Liver (tissue), 8 donors: ENCODE measurements at regions not wholly inside any gene's neighbourhood (a gene's known extent, or its start where the extent isn't known, plus 50 kb on each side); places are given as distances from the start of the nearest gene placed in this dataset.

Source experiments
- DNase-seq: peaks from one replicate; pipeline ENCODE4 v3.0.0-alpha.2; 2017; ENCODE audit warnings: low spot score
- H3K27ac ChIP-seq, 2 donors: one replicate each; pipeline ENCODE4 v1.7.0; 2013; ENCODE audit warnings: inconsistent platforms in 2 of 2, low read length in 2 of 2, control low read depth in 1 of 2, low read depth in 1 of 2, mild to moderate bottlenecking in 1 of 2
- H3K27me3 ChIP-seq, 4 donors: one replicate each; pipeline versions ENCODE4 v1.6.1 to v1.7.0; 2013; ENCODE audit warnings: low read length in 3 of 4, inconsistent platforms in 1 of 4, mild to moderate bottlenecking in 1 of 4, moderate library complexity in 1 of 4; ENCODE audit not compliant: control insufficient read depth in 4 of 4, insufficient read depth in 4 of 4
- H3K36me3 ChIP-seq, 4 donors: one replicate each; pipeline versions ENCODE4 v1.6.1 to v1.7.0; 2013; ENCODE audit warnings: low read length in 3 of 4, mild to moderate bottlenecking in 3 of 4, low read depth in 1 of 4, moderate library complexity in 1 of 4; ENCODE audit not compliant: control insufficient read depth in 4 of 4, insufficient read depth in 3 of 4
- H3K4me1 ChIP-seq, 4 donors: one replicate each; pipeline versions ENCODE4 v1.6.1 to v1.7.0; 2013; ENCODE audit warnings: low read length in 3 of 4, mild to moderate bottlenecking in 3 of 4, moderate library complexity in 1 of 4; ENCODE audit not compliant: control insufficient read depth in 4 of 4, insufficient read depth in 4 of 4
- H3K4me3 ChIP-seq, 3 donors: one replicate each; pipeline versions ENCODE4 v1.6.1 to v1.7.0; 2013; ENCODE audit warnings: low read length in 3 of 3, control low read depth in 1 of 3, low read depth in 1 of 3, mild to moderate bottlenecking in 1 of 3
- H3K9ac ChIP-seq, 2 donors: one replicate each; pipeline ENCODE4 v1.7.0; 2013; ENCODE audit warnings: low read length in 2 of 2, mild to moderate bottlenecking in 2 of 2, moderate library complexity in 2 of 2, control low read depth in 1 of 2, low read depth in 1 of 2
- H3K9me3 ChIP-seq, 4 donors: one replicate each; pipeline versions ENCODE4 v1.6.1 to v1.7.0; 2013; ENCODE audit warnings: low read length in 3 of 4; ENCODE audit not compliant: control insufficient read depth in 4 of 4
- EGR1 ChIP-seq, 2 donors: IDR thresholded peaks; 2 replicates each; pipeline ENCODE4 v1.6.1; 2016 to 2018; ENCODE audit warnings: antibody characterized with exemption in 2 of 2, low read depth in 2 of 2
- FOXA1 ChIP-seq: IDR thresholded peaks from 2 replicates; pipeline ENCODE4 v1.6.1; 2016; ENCODE audit warnings: antibody characterized with exemption
- FOXA2 ChIP-seq: IDR thresholded peaks from 2 replicates; pipeline ENCODE4 v1.6.1; 2016; ENCODE audit warnings: antibody characterized with exemption
- GABPA ChIP-seq, 2 donors: IDR thresholded peaks in 1 of 2; conservative IDR thresholded peaks in 1 of 2; 2 replicates each; pipeline ENCODE4 v1.6.1; 2016; ENCODE audit warnings: antibody characterized with exemption in 2 of 2, mild to moderate bottlenecking in 1 of 2, moderate library complexity in 1 of 2
- HNF4A ChIP-seq, 2 donors: conservative IDR thresholded peaks; 2 replicates each; pipeline ENCODE4 v1.6.1; 2016; ENCODE audit warnings: antibody characterized with exemption in 2 of 2, mild to moderate bottlenecking in 2 of 2
- HNF4G ChIP-seq: IDR thresholded peaks from 2 replicates; pipeline ENCODE4 v1.6.1; 2016; ENCODE audit warnings: antibody characterized with exemption
- JUND ChIP-seq, 2 donors: IDR thresholded peaks; 2 replicates each; pipeline ENCODE4 v1.6.1; 2016; ENCODE audit warnings: antibody characterized with exemption in 2 of 2
- NR2F2 ChIP-seq: IDR thresholded peaks from 2 replicates; pipeline ENCODE4 v1.6.1; 2016; ENCODE audit warnings: antibody characterized with exemption
- RAD21 ChIP-seq, 2 donors: IDR thresholded peaks; 2 replicates each; pipeline ENCODE4 v1.6.1; 2016; ENCODE audit warnings: antibody characterized with exemption in 2 of 2, mild to moderate bottlenecking in 2 of 2
- RXRA ChIP-seq, 2 donors: IDR thresholded peaks; 2 replicates each; pipeline ENCODE4 v1.6.1; 2017 to 2018; ENCODE audit warnings: antibody characterized with exemption in 2 of 2, mild to moderate bottlenecking in 1 of 2
- SP1 ChIP-seq: IDR thresholded peaks from 2 replicates; pipeline ENCODE4 v1.6.1; 2018; ENCODE audit warnings: antibody characterized with exemption, mild to moderate bottlenecking
- TAF1 ChIP-seq: conservative IDR thresholded peaks from 2 replicates; pipeline ENCODE4 v1.6.1; 2016; ENCODE audit warnings: antibody characterized with exemption, mild to moderate bottlenecking
- YY1 ChIP-seq: IDR thresholded peaks from 2 replicates; pipeline ENCODE4 v1.6.1; 2016; ENCODE audit warnings: antibody characterized with exemption, mild to moderate bottlenecking
- WGBS: extraction: QIAGEN DNeasy Blood & Tissue Kit; methylation state at CpG from one replicate; pipeline ENCODE4 v1.1.7; 2013; 5-methylcytosine and 5-hydroxymethylcytosine counted together
- TF ChIP-seq, protein P1 (sequence below): IDR thresholded peaks from 2 replicates; pipeline ENCODE4 v1.6.1; 2016; ENCODE audit warnings: antibody characterized with exemption
- TF ChIP-seq, protein P2 (sequence below): IDR thresholded peaks from 2 replicates; pipeline ENCODE4 v1.6.1; 2016; ENCODE audit warnings: antibody characterized with exemption
- TF ChIP-seq, protein P3 (sequence below): fragments of 150-350 bp; IDR thresholded peaks from 2 replicates; pipeline ENCODE4 v1.5.1; 2017; ENCODE audit warnings: improper control_type of control experiment, low read depth, low read length; ENCODE audit not compliant: missing input control
- TF ChIP-seq, protein P4 (sequence below): IDR thresholded peaks from 2 replicates; pipeline ENCODE4 v1.6.1; 2016; ENCODE audit warnings: antibody characterized with exemption, mild to moderate bottlenecking
- TF ChIP-seq, protein P5 (sequence below): IDR thresholded peaks from 2 replicates; pipeline ENCODE4 v1.6.1; 2016; ENCODE audit warnings: antibody characterized with exemption
- donor health status: healthy.
- donor health status: healthy.
- donor health status: healthy.
- donor health status: healthy.
- donor health status: healthy.

DNA sequence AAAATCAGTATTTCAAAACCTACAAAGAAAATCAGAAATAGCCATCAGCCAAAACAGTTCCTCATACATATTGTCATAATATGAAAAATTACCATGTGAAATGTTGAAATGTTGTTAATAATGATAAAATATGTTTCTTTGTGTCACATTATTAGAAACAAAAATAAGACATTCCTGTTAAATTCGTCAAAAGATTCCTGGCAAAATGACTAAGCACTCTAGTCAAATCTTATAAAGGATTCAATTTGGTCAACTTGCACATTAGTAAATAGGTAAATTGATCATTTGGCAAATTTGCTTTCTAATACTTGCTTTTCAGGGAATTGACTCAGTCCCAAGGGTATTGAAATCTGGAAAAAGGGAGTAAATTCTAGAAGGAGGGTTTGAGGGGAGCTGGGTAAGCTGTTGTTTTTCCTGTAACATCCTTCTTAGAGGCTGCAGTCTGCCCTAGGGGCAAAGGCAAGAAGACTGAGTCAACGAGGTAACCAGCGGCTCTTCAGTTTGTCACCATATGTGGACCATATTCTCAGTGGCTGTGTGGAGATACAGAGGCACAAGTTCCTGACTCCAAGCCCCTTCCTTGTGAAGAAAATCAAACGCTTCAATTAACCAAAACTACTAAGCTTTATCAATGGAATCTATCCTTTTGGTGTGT lies 482.3 kb downstream of the TNS1 start:
- Histone ChIP-seq H3K4me3 (no peak overlapping the region), H3K9me3 (no peaks in the 10 kb centered on the region), H3K9ac (no peak overlapping the region), H3K36me3 (no peaks in the 10 kb centered on the region), H3K27ac (no peak overlapping the region), H3K4me1 (no peaks in the 10 kb centered on the region), H3K27me3 (no peaks in the 10 kb centered on the region)
- TF ChIP-seq, protein P1, sequence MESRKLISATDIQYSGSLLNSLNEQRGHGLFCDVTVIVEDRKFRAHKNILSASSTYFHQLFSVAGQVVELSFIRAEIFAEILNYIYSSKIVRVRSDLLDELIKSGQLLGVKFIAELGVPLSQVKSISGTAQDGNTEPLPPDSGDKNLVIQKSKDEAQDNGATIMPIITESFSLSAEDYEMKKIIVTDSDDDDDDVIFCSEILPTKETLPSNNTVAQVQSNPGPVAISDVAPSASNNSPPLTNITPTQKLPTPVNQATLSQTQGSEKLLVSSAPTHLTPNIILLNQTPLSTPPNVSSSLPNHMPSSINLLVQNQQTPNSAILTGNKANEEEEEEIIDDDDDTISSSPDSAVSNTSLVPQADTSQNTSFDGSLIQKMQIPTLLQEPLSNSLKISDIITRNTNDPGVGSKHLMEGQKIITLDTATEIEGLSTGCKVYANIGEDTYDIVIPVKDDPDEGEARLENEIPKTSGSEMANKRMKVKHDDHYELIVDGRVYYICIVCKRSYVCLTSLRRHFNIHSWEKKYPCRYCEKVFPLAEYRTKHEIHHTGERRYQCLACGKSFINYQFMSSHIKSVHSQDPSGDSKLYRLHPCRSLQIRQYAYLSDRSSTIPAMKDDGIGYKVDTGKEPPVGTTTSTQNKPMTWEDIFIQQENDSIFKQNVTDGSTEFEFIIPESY: no peak
- TF ChIP-seq RAD21 (IDR thresholded peaks at IDR 0.05) (no peak), FOXA1 (no peak), HNF4G (no peak), HNF4A (conservative IDR thresholded peaks at IDR 0.05) (no peak), SP1 (no peak), NR2F2 (no peak), EGR1 (IDR thresholded peaks at IDR 0.05; ENCODE audit: low read depth in 2 of 2) (no peak), TAF1 (no peak), RXRA (IDR thresholded peaks at IDR 0.05) (no peak), YY1 (no peak), JUND (IDR thresholded peaks at IDR 0.05) (no peak), FOXA2 (no peak), GABPA (IDR thresholded peaks at IDR 0.05 in 1 of 2, conservative IDR thresholded peaks at IDR 0.05 in 1 of 2) (no peak)
- TF ChIP-seq, protein P2, sequence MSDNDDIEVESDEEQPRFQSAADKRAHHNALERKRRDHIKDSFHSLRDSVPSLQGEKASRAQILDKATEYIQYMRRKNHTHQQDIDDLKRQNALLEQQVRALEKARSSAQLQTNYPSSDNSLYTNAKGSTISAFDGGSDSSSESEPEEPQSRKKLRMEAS: no peak
- TF ChIP-seq, protein P3, sequence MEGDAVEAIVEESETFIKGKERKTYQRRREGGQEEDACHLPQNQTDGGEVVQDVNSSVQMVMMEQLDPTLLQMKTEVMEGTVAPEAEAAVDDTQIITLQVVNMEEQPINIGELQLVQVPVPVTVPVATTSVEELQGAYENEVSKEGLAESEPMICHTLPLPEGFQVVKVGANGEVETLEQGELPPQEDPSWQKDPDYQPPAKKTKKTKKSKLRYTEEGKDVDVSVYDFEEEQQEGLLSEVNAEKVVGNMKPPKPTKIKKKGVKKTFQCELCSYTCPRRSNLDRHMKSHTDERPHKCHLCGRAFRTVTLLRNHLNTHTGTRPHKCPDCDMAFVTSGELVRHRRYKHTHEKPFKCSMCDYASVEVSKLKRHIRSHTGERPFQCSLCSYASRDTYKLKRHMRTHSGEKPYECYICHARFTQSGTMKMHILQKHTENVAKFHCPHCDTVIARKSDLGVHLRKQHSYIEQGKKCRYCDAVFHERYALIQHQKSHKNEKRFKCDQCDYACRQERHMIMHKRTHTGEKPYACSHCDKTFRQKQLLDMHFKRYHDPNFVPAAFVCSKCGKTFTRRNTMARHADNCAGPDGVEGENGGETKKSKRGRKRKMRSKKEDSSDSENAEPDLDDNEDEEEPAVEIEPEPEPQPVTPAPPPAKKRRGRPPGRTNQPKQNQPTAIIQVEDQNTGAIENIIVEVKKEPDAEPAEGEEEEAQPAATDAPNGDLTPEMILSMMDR: no peak
- TF ChIP-seq, protein P4, sequence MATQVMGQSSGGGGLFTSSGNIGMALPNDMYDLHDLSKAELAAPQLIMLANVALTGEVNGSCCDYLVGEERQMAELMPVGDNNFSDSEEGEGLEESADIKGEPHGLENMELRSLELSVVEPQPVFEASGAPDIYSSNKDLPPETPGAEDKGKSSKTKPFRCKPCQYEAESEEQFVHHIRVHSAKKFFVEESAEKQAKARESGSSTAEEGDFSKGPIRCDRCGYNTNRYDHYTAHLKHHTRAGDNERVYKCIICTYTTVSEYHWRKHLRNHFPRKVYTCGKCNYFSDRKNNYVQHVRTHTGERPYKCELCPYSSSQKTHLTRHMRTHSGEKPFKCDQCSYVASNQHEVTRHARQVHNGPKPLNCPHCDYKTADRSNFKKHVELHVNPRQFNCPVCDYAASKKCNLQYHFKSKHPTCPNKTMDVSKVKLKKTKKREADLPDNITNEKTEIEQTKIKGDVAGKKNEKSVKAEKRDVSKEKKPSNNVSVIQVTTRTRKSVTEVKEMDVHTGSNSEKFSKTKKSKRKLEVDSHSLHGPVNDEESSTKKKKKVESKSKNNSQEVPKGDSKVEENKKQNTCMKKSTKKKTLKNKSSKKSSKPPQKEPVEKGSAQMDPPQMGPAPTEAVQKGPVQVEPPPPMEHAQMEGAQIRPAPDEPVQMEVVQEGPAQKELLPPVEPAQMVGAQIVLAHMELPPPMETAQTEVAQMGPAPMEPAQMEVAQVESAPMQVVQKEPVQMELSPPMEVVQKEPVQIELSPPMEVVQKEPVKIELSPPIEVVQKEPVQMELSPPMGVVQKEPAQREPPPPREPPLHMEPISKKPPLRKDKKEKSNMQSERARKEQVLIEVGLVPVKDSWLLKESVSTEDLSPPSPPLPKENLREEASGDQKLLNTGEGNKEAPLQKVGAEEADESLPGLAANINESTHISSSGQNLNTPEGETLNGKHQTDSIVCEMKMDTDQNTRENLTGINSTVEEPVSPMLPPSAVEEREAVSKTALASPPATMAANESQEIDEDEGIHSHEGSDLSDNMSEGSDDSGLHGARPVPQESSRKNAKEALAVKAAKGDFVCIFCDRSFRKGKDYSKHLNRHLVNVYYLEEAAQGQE: no peak
- TF ChIP-seq, protein P5, sequence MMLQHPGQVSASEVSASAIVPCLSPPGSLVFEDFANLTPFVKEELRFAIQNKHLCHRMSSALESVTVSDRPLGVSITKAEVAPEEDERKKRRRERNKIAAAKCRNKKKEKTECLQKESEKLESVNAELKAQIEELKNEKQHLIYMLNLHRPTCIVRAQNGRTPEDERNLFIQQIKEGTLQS: no peak
- 86% methylated on average over 4 of the region's 4 CpGs for WGBS
- no peak for DNase-seq
